Inflammatory macrophage treated with lipopolysaccharide for 1 hour (primary cell): ENCODE measurements at regions not wholly inside any gene's neighbourhood (a gene's known extent, or its start where the extent isn't known, plus 50 kb on each side); places are given as distances from the start of the nearest gene placed in this dataset.

Source experiments
- DNase-seq, 2 donors: peaks; one replicate each; pipeline ENCODE4 v3.0.0-alpha.2; 2020 to 2022

- DNase-seq = no peak
These were observed 433.7 kb downstream of the ENC1 start for GRCh38 chr5:74206579-74207550.

DNA sequence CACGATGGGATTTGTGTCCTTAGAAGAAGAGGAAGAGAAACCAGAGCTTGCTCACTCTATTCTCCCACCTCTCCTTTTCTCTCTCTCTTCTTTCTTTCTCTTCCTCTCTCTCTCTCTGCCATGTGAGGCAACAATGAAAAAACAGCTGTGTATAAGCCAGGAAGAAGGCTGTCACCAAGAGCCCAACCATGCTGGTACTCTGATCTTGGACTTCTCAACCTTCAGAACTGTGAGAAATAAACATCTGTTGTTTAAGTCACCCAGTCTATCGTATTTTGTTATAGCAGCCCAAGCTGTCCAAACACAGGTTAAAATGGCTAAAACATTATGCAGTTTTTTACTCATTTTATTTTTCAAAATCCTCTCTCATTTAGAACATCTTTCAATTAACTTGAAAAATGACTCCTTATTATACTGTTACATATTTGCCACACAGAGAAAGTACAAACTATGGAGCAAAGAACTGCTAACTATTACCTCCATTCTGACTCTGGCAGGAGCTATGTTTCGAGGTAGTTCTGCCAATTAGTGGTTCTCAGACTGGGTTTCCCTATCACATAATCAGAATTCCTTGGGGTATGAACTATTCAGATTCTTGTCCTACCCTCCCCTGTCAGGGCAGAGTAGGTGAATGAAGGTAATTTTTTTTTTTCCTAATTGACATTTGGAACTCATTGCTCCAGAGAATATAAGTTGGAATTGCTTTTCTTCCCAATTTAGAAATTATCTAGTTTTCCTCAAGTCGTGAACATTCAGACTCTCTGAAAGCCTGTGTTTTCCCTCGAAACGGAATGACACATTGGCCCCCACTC lies 434.6 kb downstream of the ENC1 start:
- no peak for DNase-seq

- DNase-seq = peak in 1 of 2 donors; percentile 6
These were observed 439.0 kb downstream of the ENC1 start for GRCh38 chr5:74201334-74202081.

DNA sequence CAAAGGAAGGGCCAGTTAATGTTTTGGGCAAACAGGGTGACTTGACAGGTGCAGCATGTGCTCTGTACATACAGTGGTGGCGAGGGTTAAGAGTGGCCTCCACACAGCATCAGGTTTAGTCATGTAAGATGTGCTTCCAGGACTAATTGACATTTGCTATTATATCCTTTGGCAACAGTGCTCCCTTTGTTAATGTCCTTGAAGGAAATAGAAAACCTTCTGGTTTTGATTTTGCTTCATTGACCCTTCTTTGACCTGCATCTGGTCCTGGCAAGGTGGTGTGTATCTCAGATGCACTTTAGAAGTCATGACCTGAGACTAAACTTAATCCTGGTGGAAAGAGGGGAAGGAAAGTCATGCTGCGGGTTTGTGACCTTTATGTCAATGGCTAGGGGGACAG lies 440.0 kb downstream of the ENC1 start:
- DNase-seq = no peak

GRCh38 chr5:74199436-74200210 lies 440.9 kb downstream of the ENC1 start:
- no peak for DNase-seq

DNA sequence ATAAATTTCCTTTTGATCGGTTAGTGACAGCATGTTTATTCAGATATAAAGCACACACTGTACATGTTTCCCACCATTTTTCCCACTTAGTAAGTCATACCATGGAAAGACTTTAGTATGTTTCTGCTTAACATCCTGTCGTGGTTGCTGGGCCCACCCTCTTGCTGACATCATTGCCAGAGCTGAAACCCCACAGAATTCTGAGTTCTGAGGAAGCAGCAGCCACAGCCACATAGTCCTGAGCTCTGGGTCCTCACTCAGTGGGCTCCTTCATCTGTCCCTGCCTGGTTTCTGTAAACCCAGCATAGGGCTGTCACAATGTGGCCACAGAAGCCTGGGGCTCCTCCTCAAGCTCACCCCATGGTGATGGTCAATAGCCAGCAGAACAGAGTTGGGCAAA lies 441.5 kb downstream of the ENC1 start:
- no peak for DNase-seq

GRCh38 chr5:74198156-74198555 lies 442.4 kb downstream of the ENC1 start:
- DNase-seq = no peak

DNA sequence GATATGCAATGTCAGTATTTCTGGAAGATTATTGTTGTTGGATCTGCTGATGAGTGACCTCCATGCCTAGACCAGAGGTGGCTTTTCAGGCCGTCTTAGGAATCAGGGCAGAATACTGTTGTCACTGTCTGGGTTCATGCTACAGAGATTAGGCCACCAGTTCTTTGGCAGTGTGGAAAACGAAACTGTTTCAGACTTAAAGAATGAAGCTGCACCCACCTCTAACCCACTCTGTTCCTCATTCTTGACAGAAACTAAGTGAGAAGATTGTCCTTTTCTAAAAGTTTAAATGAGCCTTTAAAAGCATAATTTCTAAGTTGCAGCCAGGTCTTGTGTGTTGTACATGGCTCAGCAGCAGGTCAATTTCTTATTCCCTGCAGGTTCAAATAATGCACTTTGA lies 444.3 kb downstream of the ENC1 start:
- peak; percentile 46 to 53 for DNase-seq

DNA sequence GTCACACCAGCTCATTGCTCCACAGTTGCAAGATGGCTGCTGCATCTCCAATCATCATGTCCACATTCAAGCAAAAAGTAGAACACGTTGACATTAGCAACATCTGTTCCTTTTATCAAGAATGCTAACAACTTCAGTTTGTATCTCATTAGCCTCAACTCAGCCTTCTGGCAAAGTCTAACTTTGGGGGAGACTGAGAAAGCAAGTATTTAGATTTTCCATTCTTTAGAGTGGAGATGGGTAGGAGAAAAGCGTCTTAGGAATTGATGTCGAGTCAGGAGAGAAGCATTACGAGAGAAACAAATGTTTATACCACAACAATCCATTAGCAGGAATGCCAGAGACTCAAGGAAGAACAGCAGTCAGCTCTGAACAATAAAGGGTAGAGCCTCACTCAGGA lies 446.3 kb downstream of the ENC1 start:
- DNase-seq = no peak

DNA sequence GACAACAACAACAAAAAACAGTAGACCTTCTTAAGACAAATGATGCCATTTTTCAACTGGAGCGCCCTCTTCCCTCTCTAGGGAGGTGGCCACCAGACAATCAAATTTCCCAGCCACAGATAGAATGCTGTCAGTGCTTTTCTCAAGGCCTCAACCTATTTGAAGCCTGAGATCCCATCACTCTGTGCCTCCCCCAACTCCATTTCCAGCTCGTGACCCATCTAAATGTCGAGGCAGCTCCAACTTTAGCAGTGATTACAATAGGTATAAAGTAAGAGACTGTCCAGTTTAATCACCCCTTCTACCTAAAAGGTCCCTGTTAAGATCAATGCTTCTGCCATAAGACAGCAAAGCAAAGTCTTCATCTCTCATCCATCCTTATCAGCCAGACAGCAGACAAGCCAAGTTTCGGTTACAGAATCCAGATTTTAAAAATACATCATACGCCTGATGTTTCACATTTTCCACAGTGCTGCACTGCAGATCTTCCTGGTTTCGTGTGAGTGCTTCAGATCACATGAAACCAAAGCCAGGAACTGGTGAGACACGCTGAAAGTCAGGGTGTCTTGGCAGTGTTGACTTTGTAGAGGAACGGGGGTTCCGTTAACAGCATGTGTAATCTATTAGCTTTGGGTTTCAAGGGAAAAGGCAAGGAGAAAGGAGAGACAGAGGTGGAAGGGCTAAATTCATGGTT lies 447.8 kb downstream of the ENC1 start:
- DNase-seq = no peak

DNA sequence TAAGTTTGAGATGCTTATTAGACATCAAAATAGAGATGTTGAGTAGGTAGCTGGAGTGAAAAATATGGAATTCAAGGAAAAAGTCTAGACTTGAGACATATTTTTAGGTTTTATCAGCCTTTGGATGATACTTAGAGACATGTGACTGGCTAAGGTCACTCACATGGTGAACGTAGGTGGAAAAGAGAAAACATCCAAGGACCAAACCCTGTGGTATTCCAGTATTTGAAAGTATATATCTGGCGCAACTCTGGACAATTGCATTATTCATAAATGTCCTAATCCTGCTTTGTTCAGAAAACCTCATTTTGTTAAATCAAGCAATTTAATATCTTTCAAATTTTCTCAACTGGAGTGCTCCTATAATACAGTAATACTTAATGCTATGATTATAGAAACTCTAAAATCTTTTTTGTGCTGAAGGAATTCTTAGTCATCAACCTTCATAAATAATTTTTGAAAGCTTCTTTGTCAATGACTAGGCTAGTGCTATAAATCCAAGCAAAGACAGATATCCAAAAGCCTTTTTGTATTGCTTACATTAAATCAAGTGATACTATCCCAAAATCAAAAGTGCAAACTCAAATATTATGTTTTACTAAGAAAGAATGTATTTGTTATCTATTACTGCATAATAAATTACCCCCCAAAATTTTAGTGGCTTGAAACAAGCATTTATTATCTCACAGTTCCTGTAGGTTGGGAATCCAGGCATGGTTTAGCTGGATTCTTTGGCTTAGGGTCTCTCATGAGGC lies 452.0 kb downstream of the ENC1 start:
- peak; percentile 37 to 67 for DNase-seq

DNA sequence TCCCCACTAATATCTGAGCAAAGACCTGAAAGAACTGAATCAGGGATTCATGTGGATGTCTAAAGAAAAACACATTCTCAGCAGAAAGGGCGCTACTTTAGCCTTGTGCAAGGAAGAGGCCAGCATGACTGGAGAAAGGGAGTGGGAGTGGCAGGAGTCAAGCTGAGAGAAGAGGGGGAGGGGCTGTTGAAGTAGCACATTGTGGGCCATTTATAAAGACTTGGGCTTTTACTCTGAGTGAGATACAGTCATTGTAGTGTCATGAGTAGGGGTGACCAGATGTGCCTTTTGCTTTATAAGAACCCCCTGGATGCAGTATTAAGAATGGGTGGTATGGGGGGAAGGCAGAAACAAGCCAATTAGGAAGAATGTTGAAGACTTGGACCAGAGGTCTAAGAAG lies 452.8 kb downstream of the ENC1 start:
- DNase-seq = no peak

- no peak for DNase-seq
These were observed 453.9 kb downstream of the ENC1 start for GRCh38 chr5:74186356-74187315.

- no peak for DNase-seq
These were observed 454.9 kb downstream of the ENC1 start for GRCh38 chr5:74185599-74185998.

DNA sequence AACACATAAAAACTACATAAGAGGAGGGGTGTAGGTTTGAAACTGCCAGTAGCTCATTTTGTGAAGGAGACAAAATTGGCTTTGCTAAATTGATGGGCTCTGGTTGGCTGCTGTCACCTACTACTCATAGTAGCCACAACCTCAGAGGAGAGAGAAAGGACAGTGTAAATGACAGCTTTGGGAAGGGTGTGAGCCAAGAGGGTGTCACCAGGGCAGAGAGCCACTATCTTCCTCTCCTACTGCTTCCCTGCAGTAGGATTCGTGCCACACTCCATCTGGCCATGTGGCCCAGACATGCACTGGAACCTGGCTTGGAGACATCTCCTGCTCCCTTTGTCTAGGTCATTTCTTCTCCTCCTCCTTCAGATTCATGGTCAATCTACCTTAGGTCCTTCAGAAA lies 455.9 kb downstream of the ENC1 start:
- no peak for DNase-seq

GRCh38 chr5:74183041-74183440 lies 457.5 kb downstream of the ENC1 start:
- no peak for DNase-seq

DNA sequence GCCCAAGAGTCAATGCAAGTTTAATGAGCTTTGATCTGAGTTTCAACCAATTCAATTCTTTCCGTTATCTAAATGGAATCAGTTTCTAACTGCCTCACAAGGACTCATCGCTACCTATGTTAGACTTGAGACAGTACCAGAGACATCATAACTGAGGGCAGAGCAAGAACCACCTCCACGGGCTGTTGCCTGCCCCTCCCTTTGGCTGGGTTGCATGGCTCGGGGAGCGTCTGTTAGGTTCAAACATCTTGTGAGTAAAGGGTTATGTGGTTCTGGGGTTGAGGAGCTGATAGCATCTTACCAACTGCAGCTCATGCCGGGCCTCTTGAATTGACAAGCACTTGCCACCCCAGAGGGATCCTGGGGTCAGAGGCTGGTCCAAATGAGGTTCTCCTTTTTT lies 457.9 kb downstream of the ENC1 start:
- no peak for DNase-seq

DNA sequence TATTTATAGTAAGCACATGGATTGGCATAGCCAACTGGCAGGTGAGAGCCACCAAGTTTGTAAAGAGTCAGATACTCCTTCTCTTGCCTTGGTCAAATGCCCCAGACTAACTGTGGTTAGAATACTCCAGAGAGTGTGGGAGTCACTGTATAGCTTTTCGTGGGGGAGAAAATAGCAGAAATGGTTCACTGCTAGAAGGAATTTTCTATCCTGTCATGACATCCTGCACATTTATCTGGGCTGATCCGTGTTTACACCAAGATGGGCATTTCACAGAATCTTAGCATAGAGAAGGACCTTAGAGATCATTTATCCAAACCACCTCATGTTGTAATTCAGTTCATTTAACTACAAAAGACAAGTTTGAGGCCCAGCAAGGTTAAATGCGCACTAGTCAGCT lies 460.8 kb downstream of the ENC1 start:
- DNase-seq = no peak

DNA sequence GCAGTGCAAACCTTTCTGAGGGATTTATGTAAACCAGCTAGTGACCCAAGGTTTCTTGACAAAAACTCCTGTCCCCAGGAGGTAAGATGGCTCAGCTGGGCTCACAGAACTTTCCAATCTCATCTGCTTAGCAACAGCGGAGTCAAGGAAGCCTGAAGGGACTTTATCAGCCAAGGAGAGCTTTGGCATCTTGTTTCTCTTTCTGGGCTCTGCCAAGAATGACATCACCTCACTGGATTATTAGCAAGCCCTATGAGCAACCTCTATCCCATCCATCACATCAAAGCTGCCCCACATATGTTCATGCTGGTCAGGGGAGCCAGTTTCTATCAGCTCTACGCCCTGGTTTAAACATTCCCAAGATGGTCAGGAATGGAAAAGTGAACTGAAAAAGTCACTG lies 461.3 kb downstream of the ENC1 start:
- DNase-seq = no peak

- no peak for DNase-seq
These were observed 462.6 kb downstream of the ENC1 start for GRCh38 chr5:74177961-74178360.
